ENCODE measurements at regions not wholly inside any gene's neighbourhood (a gene's known extent, or its start where the extent isn't known, plus 50 kb on each side); places are given as distances from the start of the nearest gene placed in this dataset.
A peak's percentile ranks its signal among the peaks of the same experiment; 100 is the strongest.

GRCh38 chr17:14737984-14738651 lies 437.2 kb downstream of the HS3ST3B1 start:
- CTCF ChIA-PET (ENCODE audit: partially characterized antibody), result interaction anchor here (0.6 to 1.6 kb wide), 7 partner anchors 11 to 316 kb away, joined by 3 to 8 read pairs (median 3); no protein-coding TSS in a partner anchor
- no peak for DNase-seq (ENCODE audit: low read depth in 1 of 2, low spot score in 2 of 2)
- Histone ChIP-seq H2BK20ac (ENCODE audit: low read length) (no peak overlapping the region), H3K27me3 (replicated peaks in 1 of 4; ENCODE audit: control insufficient read depth in 3 of 4, extremely low read depth in 1 of 4, insufficient read depth in 3 of 4, low read length in 3 of 4) (no peaks in the 10 kb centered on the region), H2BK5ac (ENCODE audit: low read depth, low read length) (no peak overlapping the region), H3K79me1 (ENCODE audit: low read depth, low read length) (no peaks in the 10 kb centered on the region), H3K23ac (ENCODE audit: insufficient read length) (no peak overlapping the region), H3K4me3 (ENCODE audit: extremely low read depth in 1 of 4, insufficient read depth in 2 of 4, low read depth in 3 of 4, low read length in 4 of 4) (no peak overlapping the region), H4K8ac (ENCODE audit: extremely low read depth, insufficient read depth, low read length) (no peak overlapping the region), H3K36me3 (ENCODE audit: control insufficient read depth in 2 of 4, insufficient read depth in 4 of 4, low read length in 3 of 4) (no peaks in the 10 kb centered on the region), H3K14ac (ENCODE audit: insufficient read length) (no peak overlapping the region), H3K4ac (replicated peaks; ENCODE audit: insufficient read length, low read depth, low read length) (no peak overlapping the region), H3K79me2 (ENCODE audit: control insufficient read depth in 1 of 2, insufficient read depth in 2 of 2, low read length in 2 of 2) (no peaks in the 10 kb centered on the region), H2BK12ac (ENCODE audit: low read depth, low read length) (no peak overlapping the region), H2BK120ac (replicated peaks; ENCODE audit: low read depth, low read length) (no peak overlapping the region), H3K9ac (replicated peaks in 1 of 4; ENCODE audit: extremely low read depth in 1 of 4, low read depth in 3 of 4, low read length in 3 of 4) (no peak overlapping the region), H3K18ac (ENCODE audit: extremely low read depth, low read length) (no peak overlapping the region), H3K9me3 (ENCODE audit: insufficient read depth in 2 of 2, low read depth in 1 of 2, low read length in 1 of 2) (no peaks in the 10 kb centered on the region), H4K20me1 (replicated peaks in 1 of 2; ENCODE audit: control insufficient read depth in 1 of 2, insufficient read depth in 2 of 2, low read length in 2 of 2) (no peaks in the 10 kb centered on the region), H2BK15ac (ENCODE audit: low read length) (no peak overlapping the region), H4K91ac (replicated peaks; ENCODE audit: insufficient read length, low read length) (no peak overlapping the region), H3K56ac (replicated peaks; ENCODE audit: insufficient read length, low read depth, low read length) (no peak overlapping the region), H2AK5ac (ENCODE audit: low read depth, low read length) (no peak overlapping the region), H3K4me2 (ENCODE audit: insufficient read depth in 1 of 2, low read depth in 2 of 2, low read length in 2 of 2) (no peak overlapping the region), H3K23me2 (ENCODE audit: low read depth, low read length) (no peaks in the 10 kb centered on the region), H4K5ac (ENCODE audit: insufficient read length, low read depth, low read length) (no peak overlapping the region), H3K4me1 (replicated peaks in 1 of 4; ENCODE audit: control insufficient read depth in 3 of 4, insufficient read depth in 4 of 4, low read length in 3 of 4) (peaks cover 0 to 2% (median 0%) of the 10 kb centered on the region in 4 experiments; a peak in 1 of 7 replicates), H2AFZ (ENCODE audit: low read length) (no peak overlapping the region), H3K27ac (ENCODE audit: low read depth, low read length) (no peak overlapping the region)
- peak; percentile 42 for FAIRE-seq
- TF ChIP-seq TCF12 (IDR thresholded peaks at IDR 0.05; ENCODE audit: low read depth, low read length), result no peak
- peak; percentile 28 to 38; a peak in 3 of 4 replicates for TF ChIP-seq RAD21 (IDR thresholded peaks at IDR 0.05 in 1 of 2, conservative IDR thresholded peaks at IDR 0.05 in 1 of 2; ENCODE audit: low read depth in 2 of 2, low read length in 2 of 2)
- no peak for TF ChIP-seq FOSL1 (IDR thresholded peaks at IDR 0.05; ENCODE audit: insufficient read depth, low read depth, low read length)
- TF ChIP-seq CHD2 (IDR thresholded peaks at IDR 0.05; ENCODE audit: low read length), result no peak
- no peak for TF ChIP-seq YY1 (IDR thresholded peaks at IDR 0.05; ENCODE audit: low read depth, low read length)
- no peak for TF ChIP-seq NRF1 (IDR thresholded peaks at IDR 0.05; ENCODE audit: low read depth, low read length)
- TF ChIP-seq BACH1 (IDR thresholded peaks at IDR 0.05; ENCODE audit: low read length), result 0 out of 2 replicates have a peak, but pooled peaks have one; percentile 57
- TF ChIP-seq CBX5 (IDR thresholded peaks at IDR 0.05; ENCODE audit: low read depth, low read length), result no peak
- peak; percentile 12 to 56 (median 51); a peak in 2 of 4 replicates for TF ChIP-seq CTCF (IDR thresholded peaks at IDR 0.05; ENCODE audit: control extremely low read depth in 1 of 3, insufficient read depth in 1 of 3, low read depth in 1 of 3, low read length in 3 of 3)
- WGBS, 2 experiments (ENCODE audit: extremely low coverage in 1 of 2, insufficient coverage in 1 of 2, insufficient read length in 1 of 2, insufficient replicate concordance in 2 of 2, low coverage in 1 of 2, low lambda C conversion rate in 2 of 2, missing lambda C conversion rate in 1 of 2), result 80% methylated on average over 12 of the region's 12 CpGs; no CpG with 5 or more reads in 1 of the 2 experiments
- POLR2A ChIA-PET (ENCODE audit: partially characterized antibody), result interaction anchor here (0.6 kb wide), 1 partner anchor 429 kb away, joined by 3 read pairs; no protein-coding TSS in a partner anchor

Measured in H1 (cell line).